ENCODE measurements at regions not wholly inside any gene's neighbourhood (a gene's known extent, or its start where the extent isn't known, plus 50 kb on each side); places are given as distances from the start of the nearest gene placed in this dataset.

DNA sequence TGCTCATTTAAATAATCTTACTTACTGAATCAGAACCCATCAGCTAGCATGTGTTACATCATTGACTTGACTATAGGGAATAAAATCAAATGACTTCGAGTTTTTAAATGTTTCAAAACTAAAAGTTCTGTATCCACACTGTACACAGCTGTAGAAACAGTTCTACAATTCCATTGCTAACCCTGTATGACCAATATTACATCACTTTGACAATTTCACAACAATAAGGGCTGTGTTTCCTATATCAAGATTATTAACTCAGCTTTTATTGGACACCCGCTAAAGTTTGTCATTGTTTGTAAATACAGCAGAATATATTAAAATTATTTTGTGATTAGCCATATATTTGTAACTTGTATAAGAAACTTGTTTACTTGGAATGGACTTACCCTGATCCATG, 540.8 kb downstream of the PRELID2 start:
- TF ChIP-seq, protein P1, sequence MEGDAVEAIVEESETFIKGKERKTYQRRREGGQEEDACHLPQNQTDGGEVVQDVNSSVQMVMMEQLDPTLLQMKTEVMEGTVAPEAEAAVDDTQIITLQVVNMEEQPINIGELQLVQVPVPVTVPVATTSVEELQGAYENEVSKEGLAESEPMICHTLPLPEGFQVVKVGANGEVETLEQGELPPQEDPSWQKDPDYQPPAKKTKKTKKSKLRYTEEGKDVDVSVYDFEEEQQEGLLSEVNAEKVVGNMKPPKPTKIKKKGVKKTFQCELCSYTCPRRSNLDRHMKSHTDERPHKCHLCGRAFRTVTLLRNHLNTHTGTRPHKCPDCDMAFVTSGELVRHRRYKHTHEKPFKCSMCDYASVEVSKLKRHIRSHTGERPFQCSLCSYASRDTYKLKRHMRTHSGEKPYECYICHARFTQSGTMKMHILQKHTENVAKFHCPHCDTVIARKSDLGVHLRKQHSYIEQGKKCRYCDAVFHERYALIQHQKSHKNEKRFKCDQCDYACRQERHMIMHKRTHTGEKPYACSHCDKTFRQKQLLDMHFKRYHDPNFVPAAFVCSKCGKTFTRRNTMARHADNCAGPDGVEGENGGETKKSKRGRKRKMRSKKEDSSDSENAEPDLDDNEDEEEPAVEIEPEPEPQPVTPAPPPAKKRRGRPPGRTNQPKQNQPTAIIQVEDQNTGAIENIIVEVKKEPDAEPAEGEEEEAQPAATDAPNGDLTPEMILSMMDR (IDR thresholded peaks at IDR 0.05; ENCODE audit: low read depth, low read length): no peak
- TF ChIP-seq EZH2phosphoT487 (IDR thresholded peaks at IDR 0.05; ENCODE audit: low read depth): no peak
